ENCODE measurements at regions not wholly inside any gene's neighbourhood (a gene's known extent, or its start where the extent isn't known, plus 50 kb on each side); places are given as distances from the start of the nearest gene placed in this dataset.
"Not testable (repeated sequence)": the region's sequence is repeated elsewhere in the genome, so short reads cannot be mapped to it uniquely, and the experiment has no call there.

- DNase-seq (ENCODE audit: extremely low read depth in 1 of 2, low read depth in 1 of 2): no peak
Observed at GRCh38 chr13:104967836-104968630, 1567.4 kb downstream of the EFNB2 start.

- no peak for DNase-seq (ENCODE audit: extremely low read depth in 1 of 2, low read depth in 1 of 2)
Observed at GRCh38 chr13:104967376-104967775, 1568.1 kb downstream of the EFNB2 start.

GRCh38 chr13:104962411-104962810, 1573.1 kb downstream of the EFNB2 start:
- no peak for DNase-seq (ENCODE audit: extremely low read depth in 1 of 2, low read depth in 1 of 2)

- DNase-seq (ENCODE audit: extremely low read depth in 1 of 2, low read depth in 1 of 2): no peak
Observed at GRCh38 chr13:104961246-104961645, 1574.2 kb downstream of the EFNB2 start.

DNA sequence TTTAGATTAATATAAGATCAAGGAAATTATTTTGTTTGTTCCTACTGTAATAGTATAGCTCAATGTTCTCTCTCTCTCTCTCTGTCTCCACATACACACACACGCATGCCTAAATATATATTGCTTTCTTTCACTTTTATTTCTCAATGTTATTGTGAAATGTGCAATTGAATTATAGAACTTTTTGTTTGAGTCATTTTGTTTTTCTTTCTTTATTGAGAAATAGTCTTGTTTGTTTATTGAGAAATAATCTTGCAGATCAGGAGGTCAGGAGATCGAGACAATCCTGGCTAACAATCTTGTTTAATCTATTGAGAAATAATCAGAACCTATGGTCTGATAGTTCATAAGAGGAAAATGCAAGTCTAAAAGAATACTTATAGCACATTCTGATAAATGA, 1581.3 kb downstream of the EFNB2 start:
- no peak for DNase-seq (ENCODE audit: extremely low read depth in 1 of 2, low read depth in 1 of 2)

GRCh38 chr13:104953588-104953987, 1581.9 kb downstream of the EFNB2 start:
- DNase-seq (ENCODE audit: extremely low read depth in 1 of 2, low read depth in 1 of 2): no peak

- DNase-seq (ENCODE audit: extremely low read depth in 1 of 2, low read depth in 1 of 2): no peak
Observed at GRCh38 chr13:104949840-104950740, 1585.4 kb downstream of the EFNB2 start.

DNA sequence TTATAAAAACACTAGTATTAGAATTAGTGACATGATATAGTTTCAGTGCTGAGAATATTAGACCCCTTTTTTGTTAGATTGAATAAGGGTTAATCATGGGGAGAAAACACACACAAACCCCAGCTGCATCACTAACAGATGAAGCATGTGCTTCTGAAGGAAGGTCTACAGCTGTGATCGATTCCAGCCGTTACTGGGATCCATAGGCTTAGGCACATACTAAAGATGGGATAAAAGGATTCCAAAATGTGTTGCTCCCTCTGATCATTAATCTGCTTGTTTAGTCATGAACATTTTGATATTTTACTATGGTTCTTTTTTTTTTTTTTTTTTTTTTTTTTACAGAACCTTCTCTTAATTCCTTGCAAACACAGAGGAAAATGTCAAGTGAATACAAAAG, 1591.3 kb downstream of the EFNB2 start:
- no peak for DNase-seq (ENCODE audit: extremely low read depth in 1 of 2, low read depth in 1 of 2)

- no peak for DNase-seq (ENCODE audit: extremely low read depth in 1 of 2, low read depth in 1 of 2)
Observed at GRCh38 chr13:104943331-104943730, 1592.1 kb downstream of the EFNB2 start.

GRCh38 chr13:104937881-104938280, 1597.6 kb downstream of the EFNB2 start:
- no peak for DNase-seq (ENCODE audit: extremely low read depth in 1 of 2, low read depth in 1 of 2)

DNA sequence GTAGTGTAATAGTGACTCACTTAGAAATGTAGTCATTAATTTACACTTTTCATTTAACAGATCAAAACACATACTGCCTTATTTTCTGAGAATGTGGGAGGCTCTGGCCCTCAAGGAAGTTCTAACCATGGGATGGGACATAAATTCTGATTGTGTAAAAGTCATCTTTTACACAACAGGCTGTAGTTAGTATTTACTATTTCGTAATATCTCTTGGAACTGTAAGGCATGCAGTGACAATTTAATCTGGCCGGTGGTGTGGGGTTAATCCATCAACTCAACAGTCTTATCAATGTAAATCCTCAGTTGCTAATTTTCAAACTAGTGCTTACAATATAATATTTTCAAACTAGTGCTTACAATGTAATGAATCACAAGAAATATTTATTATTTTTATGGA, 1599.2 kb downstream of the EFNB2 start:
- DNase-seq (ENCODE audit: extremely low read depth in 1 of 2, low read depth in 1 of 2): no peak

DNA sequence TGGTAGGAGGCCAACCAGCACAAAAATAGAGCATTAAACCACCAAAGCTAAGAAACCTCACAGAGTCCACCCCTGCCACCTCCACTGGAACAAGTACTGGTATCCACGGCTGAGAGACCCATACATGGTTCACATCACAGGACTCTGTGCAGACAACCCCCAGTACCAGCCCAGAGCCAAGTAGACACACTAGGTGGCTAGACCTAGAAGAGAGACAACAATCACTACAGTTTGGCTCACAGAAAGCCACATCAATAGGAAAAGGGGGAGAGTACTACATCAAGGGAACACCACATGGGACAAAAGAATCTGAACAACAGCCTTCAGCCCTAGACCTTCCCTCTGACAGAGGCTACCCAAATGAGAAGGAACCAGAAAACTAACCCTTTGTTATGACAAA, 1614.9 kb downstream of the EFNB2 start:
- DNase-seq (ENCODE audit: extremely low read depth in 1 of 2, low read depth in 1 of 2): not testable (repeated sequence)

- no peak for DNase-seq (ENCODE audit: extremely low read depth in 1 of 2, low read depth in 1 of 2)
Observed at GRCh38 chr13:104920091-104920490, 1615.4 kb downstream of the EFNB2 start.

DNA sequence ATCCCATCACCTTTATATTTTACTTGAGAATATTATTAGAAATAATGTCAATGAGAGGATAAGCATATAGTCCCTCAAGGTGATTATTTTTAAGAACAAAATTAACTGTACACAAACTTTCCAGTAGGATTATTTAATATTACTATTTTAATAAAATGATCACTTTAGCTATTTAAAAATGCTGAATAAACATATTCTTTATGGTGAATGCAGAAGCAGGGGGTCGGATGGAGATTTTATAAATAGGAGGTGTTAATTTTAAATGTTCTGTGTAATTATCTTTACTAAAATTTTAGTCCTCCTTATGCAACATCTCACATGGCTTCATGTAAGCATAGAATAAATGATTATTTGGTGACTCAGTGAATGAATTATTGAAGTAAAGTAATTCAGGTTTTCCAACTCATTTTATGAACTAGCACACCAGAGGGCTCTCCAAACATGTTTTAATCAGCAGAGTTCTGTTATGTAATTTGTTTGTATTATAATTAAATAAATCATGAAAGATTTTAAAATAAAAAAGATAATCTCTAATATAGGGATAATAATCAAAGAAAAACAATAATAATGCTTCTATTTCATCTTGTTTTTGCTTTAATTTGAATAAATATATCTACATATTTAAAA, 1635.2 kb downstream of the EFNB2 start:
- DNase-seq (ENCODE audit: extremely low read depth in 1 of 2, low read depth in 1 of 2): no peak

GRCh38 chr13:104898484-104898883, 1637.0 kb downstream of the EFNB2 start:
- DNase-seq (ENCODE audit: extremely low read depth in 1 of 2, low read depth in 1 of 2): no peak

GRCh38 chr13:104895521-104895920, 1639.9 kb downstream of the EFNB2 start:
- no peak for DNase-seq (ENCODE audit: extremely low read depth in 1 of 2, low read depth in 1 of 2)

GRCh38 chr13:104875038-104875754, 1660.3 kb downstream of the EFNB2 start:
- no peak for DNase-seq (ENCODE audit: extremely low read depth in 1 of 2, low read depth in 1 of 2)

- DNase-seq (ENCODE audit: extremely low read depth in 1 of 2, low read depth in 1 of 2): no peak
Observed at GRCh38 chr13:104872153-104872552, 1663.3 kb downstream of the EFNB2 start.

DNA sequence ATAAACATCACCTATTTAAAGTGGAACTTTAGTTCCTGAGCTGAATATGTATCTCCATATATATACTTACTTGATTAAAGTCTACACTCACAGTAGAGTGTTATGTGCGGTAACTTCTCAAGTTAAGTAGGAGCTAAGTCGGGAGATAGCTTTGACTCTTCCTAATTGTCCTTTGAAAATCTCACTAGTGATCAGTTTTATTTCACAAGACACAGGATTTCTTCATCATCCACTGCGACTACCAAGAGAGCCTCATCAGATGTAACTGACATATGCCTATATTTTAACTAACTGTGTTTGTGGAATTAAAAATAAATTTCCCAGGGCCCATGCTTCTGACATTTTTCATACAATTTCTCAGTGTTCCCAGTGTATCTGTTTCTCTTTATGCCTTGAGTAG, 1664.0 kb downstream of the EFNB2 start:
- no peak for DNase-seq (ENCODE audit: extremely low read depth in 1 of 2, low read depth in 1 of 2)

GRCh38 chr13:104869501-104869900, 1666.0 kb downstream of the EFNB2 start:
- no peak for DNase-seq (ENCODE audit: extremely low read depth in 1 of 2, low read depth in 1 of 2)

GRCh38 chr13:104868806-104869205, 1666.7 kb downstream of the EFNB2 start:
- DNase-seq (ENCODE audit: extremely low read depth in 1 of 2, low read depth in 1 of 2): no peak
